ENCODE measurements at regions not wholly inside any gene's neighbourhood (a gene's known extent, or its start where the extent isn't known, plus 50 kb on each side); places are given as distances from the start of the nearest gene placed in this dataset.

DNA sequence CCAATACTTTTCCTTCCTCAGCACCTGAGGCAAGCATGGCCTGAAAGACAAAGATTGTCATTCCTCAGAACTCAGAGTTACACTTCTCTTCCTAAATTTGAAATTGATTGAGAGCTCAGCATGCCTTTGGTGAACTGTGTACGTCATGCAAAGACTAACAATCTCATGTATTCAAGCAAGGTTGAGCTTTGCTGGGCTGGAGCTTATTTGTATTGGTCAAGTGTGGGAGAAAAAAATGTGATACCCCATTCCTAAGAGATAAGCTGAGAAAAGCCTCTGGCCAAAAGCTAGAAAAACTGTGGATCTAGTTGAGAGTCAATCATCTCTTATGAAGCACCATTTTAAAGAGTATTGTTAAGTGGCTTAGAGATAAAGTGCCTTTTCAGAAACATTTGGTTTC, 392.2 kb downstream of the RASEF start:
- no peak overlapping the region for H3K27ac ChIP-seq (ENCODE audit: low read depth, low read length)
- H3K27me3 ChIP-seq (ENCODE audit: control insufficient read depth in 1 of 2, insufficient read depth in 2 of 2, low read length in 2 of 2) = peaks cover 0 to 3% of the 10 kb centered on the region in 2 donors

DNA sequence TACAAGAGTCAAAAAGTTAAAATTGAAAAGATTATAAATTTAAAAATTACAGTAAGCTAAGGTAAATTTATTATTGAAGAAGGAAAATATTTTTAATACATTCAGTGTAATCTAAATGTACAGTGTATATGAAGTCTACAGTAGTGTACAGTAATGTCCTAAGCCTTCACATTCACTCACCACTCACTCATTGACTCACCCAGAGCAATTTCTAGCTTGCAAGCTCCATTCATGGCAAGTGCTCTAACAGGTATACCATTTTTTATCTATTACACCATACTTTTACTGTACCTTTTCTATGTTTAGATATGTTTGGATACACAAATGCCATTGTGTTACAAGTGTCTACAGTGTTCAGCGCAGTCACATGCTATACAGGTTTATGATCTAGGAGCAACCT, 389.7 kb downstream of the RASEF start:
- Histone ChIP-seq H3K9me3 (ENCODE audit: control insufficient read depth in 1 of 2, low read length in 2 of 2) (no peaks in the 10 kb centered on the region), H3K4me3 (ENCODE audit: low read depth in 1 of 2, low read length in 2 of 2) (no peak overlapping the region), H3K36me3 (ENCODE audit: control insufficient read depth in 1 of 2, insufficient read depth in 2 of 2, low read length in 2 of 2) (no peaks in the 10 kb centered on the region), H3K9ac (ENCODE audit: low read depth in 1 of 2, low read length in 2 of 2) (no peak overlapping the region), H3K4me1 (ENCODE audit: control insufficient read depth in 1 of 2, insufficient read depth in 2 of 2, low read length in 2 of 2) (no peaks in the 10 kb centered on the region), H3K27ac (ENCODE audit: low read depth, low read length) (no peak overlapping the region), H3K27me3 (ENCODE audit: control insufficient read depth in 1 of 2, insufficient read depth in 2 of 2, low read length in 2 of 2) (peaks cover 0 to 1% of the 10 kb centered on the region in 2 donors)

More for the DNA sequence above, 392.2 kb downstream of the RASEF start:
- no peaks in the 10 kb centered on the region for H3K9me3 ChIP-seq (ENCODE audit: control insufficient read depth in 1 of 2, low read length in 2 of 2)
- no peak overlapping the region for H3K9ac ChIP-seq (ENCODE audit: low read depth in 1 of 2, low read length in 2 of 2)
- no peak overlapping the region for H3K4me3 ChIP-seq (ENCODE audit: low read depth in 1 of 2, low read length in 2 of 2)
- H3K36me3 ChIP-seq (ENCODE audit: control insufficient read depth in 1 of 2, insufficient read depth in 2 of 2, low read length in 2 of 2) = no peaks in the 10 kb centered on the region
- H3K4me1 ChIP-seq (ENCODE audit: control insufficient read depth in 1 of 2, insufficient read depth in 2 of 2, low read length in 2 of 2) = no peaks in the 10 kb centered on the region

DNA sequence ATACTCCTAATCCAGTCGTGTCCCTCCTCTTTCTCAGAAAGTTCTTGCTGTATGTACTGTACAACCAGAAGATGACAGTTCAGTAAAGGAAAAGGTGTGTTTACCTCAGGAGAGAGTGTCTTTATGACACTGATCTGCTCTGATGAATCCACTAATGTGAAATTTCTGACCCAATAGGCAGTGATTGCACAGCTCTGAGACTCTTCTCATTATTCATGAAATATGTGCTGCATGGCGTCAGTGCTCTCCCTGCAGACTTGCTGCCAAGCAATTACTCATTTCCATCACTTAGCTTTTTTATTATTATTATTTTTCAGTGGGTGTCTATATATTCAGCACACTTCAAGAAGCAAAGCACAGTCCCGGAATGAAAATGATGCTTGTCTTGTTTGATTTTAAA, 389.0 kb downstream of the RASEF start:
- H3K4me3 ChIP-seq (ENCODE audit: low read depth in 1 of 2, low read length in 2 of 2) = no peak overlapping the region
- H3K27me3 ChIP-seq (ENCODE audit: control insufficient read depth in 1 of 2, insufficient read depth in 2 of 2, low read length in 2 of 2) = no peaks in the 10 kb centered on the region
- no peak overlapping the region for H3K9ac ChIP-seq (ENCODE audit: low read depth in 1 of 2, low read length in 2 of 2)
- H3K4me1 ChIP-seq (ENCODE audit: control insufficient read depth in 1 of 2, insufficient read depth in 2 of 2, low read length in 2 of 2) = no peaks in the 10 kb centered on the region
- H3K27ac ChIP-seq (ENCODE audit: low read depth, low read length) = no peak overlapping the region
- no peaks in the 10 kb centered on the region for H3K36me3 ChIP-seq (ENCODE audit: control insufficient read depth in 1 of 2, insufficient read depth in 2 of 2, low read length in 2 of 2)
- no peaks in the 10 kb centered on the region for H3K9me3 ChIP-seq (ENCODE audit: control insufficient read depth in 1 of 2, low read length in 2 of 2)

DNA sequence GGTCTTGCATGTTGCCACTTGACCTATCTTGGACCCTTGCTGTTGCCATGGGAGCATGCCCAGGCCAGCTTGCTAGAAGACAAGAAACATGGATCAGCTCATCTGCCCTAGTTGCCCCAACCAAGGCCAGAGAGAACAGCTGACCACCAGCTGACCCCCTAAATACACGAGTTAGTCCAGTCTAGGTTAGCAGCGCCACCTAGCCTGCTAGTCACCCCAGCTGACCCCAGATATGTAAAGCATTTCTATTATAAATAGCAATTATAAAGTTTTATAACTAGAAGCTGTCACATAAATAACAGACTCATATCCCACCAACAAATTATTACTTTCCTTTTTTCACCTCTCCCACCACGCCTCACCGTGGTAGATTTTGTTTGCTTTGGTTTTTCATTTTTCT, 387.8 kb downstream of the RASEF start:
- no peak overlapping the region for H3K27ac ChIP-seq (ENCODE audit: low read depth, low read length)
- no peaks in the 10 kb centered on the region for H3K4me1 ChIP-seq (ENCODE audit: control insufficient read depth in 1 of 2, insufficient read depth in 2 of 2, low read length in 2 of 2)
- H3K9ac ChIP-seq (ENCODE audit: low read depth in 1 of 2, low read length in 2 of 2) = no peak overlapping the region
- H3K27me3 ChIP-seq (ENCODE audit: control insufficient read depth in 1 of 2, insufficient read depth in 2 of 2, low read length in 2 of 2) = no peaks in the 10 kb centered on the region
- no peak overlapping the region for H3K4me3 ChIP-seq (ENCODE audit: low read depth in 1 of 2, low read length in 2 of 2)
- no peaks in the 10 kb centered on the region for H3K36me3 ChIP-seq (ENCODE audit: control insufficient read depth in 1 of 2, insufficient read depth in 2 of 2, low read length in 2 of 2)
- no peaks in the 10 kb centered on the region for H3K9me3 ChIP-seq (ENCODE audit: control insufficient read depth in 1 of 2, low read length in 2 of 2)

DNA sequence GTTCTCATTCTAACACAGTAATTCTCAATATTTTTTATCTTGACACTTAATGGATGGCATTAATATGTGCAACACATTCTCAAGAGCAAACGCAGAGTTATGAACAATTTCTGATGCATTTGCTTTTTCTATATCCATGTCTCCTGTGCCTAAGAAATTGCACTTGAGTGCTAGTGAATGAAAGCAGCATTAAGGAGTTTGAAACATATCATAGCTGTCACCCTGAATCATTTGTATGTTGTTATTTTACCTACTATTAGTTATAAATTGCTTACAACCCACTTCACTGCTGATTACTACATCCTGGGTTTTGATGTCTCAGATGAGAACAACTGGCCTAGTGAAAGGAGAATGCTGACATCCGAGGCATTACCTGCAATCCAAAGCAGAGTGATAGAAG, 387.3 kb downstream of the RASEF start:
- Histone ChIP-seq H3K9me3 (ENCODE audit: control insufficient read depth in 1 of 2, low read length in 2 of 2) (no peaks in the 10 kb centered on the region), H3K27ac (ENCODE audit: low read depth, low read length) (no peak overlapping the region), H3K9ac (ENCODE audit: low read depth in 1 of 2, low read length in 2 of 2) (no peak overlapping the region), H3K4me3 (ENCODE audit: low read depth in 1 of 2, low read length in 2 of 2) (no peak overlapping the region), H3K4me1 (ENCODE audit: control insufficient read depth in 1 of 2, insufficient read depth in 2 of 2, low read length in 2 of 2) (no peaks in the 10 kb centered on the region), H3K36me3 (ENCODE audit: control insufficient read depth in 1 of 2, insufficient read depth in 2 of 2, low read length in 2 of 2) (no peaks in the 10 kb centered on the region), H3K27me3 (ENCODE audit: control insufficient read depth in 1 of 2, insufficient read depth in 2 of 2, low read length in 2 of 2) (no peaks in the 10 kb centered on the region)

DNA sequence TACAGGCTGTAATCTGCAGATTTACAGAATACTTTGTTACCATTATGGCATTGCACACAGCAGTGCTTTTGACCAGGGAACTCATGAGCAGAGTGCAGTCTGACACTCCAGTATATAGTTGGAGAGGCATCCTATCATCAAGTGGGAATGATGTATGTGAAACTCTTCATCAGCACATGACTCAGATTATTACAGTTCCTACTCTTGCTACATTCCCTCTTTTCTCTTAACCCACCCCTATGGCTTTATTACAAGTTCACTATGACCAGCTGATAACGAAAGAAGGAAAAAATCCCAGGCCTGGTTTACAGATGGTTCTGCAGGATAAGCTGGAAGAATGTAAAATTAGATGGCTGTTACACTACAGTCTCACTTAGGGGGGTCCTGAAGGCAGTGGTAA, 385.9 kb downstream of the RASEF start:
- H3K9me3 ChIP-seq (ENCODE audit: control insufficient read depth in 1 of 2, low read length in 2 of 2) = no peaks in the 10 kb centered on the region
- no peaks in the 10 kb centered on the region for H3K36me3 ChIP-seq (ENCODE audit: control insufficient read depth in 1 of 2, insufficient read depth in 2 of 2, low read length in 2 of 2)
- no peaks in the 10 kb centered on the region for H3K4me1 ChIP-seq (ENCODE audit: control insufficient read depth in 1 of 2, insufficient read depth in 2 of 2, low read length in 2 of 2)
- no peak overlapping the region for H3K4me3 ChIP-seq (ENCODE audit: low read depth in 1 of 2, low read length in 2 of 2)
- no peak overlapping the region for H3K9ac ChIP-seq (ENCODE audit: low read depth in 1 of 2, low read length in 2 of 2)
- no peaks in the 10 kb centered on the region for H3K27me3 ChIP-seq (ENCODE audit: control insufficient read depth in 1 of 2, insufficient read depth in 2 of 2, low read length in 2 of 2)
- H3K27ac ChIP-seq (ENCODE audit: low read depth, low read length) = no peak overlapping the region

DNA sequence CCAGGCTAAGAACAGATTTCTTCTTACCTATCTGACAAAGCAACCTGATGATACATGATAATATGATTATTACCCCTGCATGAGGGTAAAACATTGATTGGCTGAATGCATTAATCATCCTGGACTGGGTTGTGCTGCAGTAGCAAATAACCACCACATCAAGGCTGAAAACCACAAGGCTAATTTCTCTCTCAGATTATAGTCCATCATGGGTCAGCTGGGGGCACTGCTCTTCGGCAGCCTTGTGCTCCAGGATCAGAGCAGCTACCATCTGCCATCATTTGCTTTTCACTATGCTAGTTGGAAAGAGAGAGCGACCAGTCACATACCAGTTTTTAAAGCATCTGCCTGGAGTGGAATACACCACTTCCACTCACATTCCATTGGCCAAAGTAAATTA, 383.5 kb downstream of the RASEF start:
- no peak overlapping the region for H3K27ac ChIP-seq (ENCODE audit: low read depth, low read length)
- H3K4me1 ChIP-seq (ENCODE audit: control insufficient read depth in 1 of 2, insufficient read depth in 2 of 2, low read length in 2 of 2) = no peaks in the 10 kb centered on the region
- no peaks in the 10 kb centered on the region for H3K27me3 ChIP-seq (ENCODE audit: control insufficient read depth in 1 of 2, insufficient read depth in 2 of 2, low read length in 2 of 2)
- H3K9ac ChIP-seq (ENCODE audit: low read depth in 1 of 2, low read length in 2 of 2) = no peak overlapping the region
- H3K4me3 ChIP-seq (ENCODE audit: low read depth in 1 of 2, low read length in 2 of 2) = no peak overlapping the region
- no peaks in the 10 kb centered on the region for H3K9me3 ChIP-seq (ENCODE audit: control insufficient read depth in 1 of 2, low read length in 2 of 2)
- no peaks in the 10 kb centered on the region for H3K36me3 ChIP-seq (ENCODE audit: control insufficient read depth in 1 of 2, insufficient read depth in 2 of 2, low read length in 2 of 2)

DNA sequence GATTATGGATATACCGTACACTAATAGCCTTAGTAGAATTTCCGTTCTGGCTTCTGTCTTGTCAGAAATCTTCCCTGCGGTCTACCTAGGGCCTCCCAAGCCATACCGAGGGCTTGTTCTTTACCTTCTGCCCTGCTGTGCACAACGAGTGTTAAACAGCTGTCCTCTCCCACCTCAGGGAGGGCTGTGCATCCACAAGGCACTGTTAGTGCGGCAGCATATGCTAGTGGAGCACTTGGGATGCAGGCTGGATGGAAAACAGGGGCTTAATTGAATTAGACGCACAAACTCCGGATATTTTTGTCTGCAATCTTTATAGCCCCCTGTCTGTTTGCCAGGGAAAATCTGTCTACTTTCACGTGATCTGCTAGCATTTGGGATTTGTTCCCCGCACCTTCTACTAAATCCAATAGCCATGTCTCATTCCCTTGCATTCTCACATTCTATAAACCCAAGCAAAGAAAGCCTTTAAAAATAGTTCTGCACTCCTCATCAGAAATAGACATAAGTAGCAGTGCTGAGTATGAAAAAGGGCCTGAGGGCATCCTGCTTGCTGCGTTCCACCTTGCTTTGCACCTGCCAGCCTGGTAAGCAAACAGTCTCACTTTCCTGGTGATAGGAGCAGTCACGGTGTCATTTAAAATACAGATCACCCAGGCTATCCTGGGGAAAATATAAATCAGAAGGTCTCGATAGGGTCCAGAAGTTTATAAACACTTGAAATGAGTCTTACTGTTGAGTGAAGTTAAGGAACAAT, 382.6 kb downstream of the RASEF start:
- H3K4me3 ChIP-seq (ENCODE audit: low read depth in 1 of 2, low read length in 2 of 2) = no peak overlapping the region
- no peak overlapping the region for H3K27ac ChIP-seq (ENCODE audit: low read depth, low read length)
- no peak overlapping the region for H3K9ac ChIP-seq (ENCODE audit: low read depth in 1 of 2, low read length in 2 of 2)
- no peaks in the 10 kb centered on the region for H3K4me1 ChIP-seq (ENCODE audit: control insufficient read depth in 1 of 2, insufficient read depth in 2 of 2, low read length in 2 of 2)
- H3K36me3 ChIP-seq (ENCODE audit: control insufficient read depth in 1 of 2, insufficient read depth in 2 of 2, low read length in 2 of 2) = no peaks in the 10 kb centered on the region
- H3K9me3 ChIP-seq (ENCODE audit: control insufficient read depth in 1 of 2, low read length in 2 of 2) = no peaks in the 10 kb centered on the region
- no peaks in the 10 kb centered on the region for H3K27me3 ChIP-seq (ENCODE audit: control insufficient read depth in 1 of 2, insufficient read depth in 2 of 2, low read length in 2 of 2)

DNA sequence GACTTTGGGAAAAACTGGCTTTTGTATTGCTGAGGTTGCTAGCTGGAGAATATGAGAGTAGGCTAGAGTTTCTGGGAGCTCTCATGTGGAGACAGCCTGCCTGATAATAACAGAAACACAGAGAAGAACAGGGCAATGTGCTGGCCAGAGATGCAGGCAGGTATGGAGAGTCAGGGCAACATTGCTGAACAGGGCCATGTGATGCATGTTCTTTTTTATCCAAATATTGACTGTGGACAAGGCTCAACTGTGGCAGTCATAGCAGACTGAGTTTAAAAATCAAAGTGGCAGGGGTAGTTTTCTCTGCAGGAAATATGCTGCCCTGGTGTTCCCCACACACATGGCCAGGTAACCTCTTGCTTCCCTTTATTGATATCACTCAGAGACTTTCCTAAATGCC, 381.1 kb downstream of the RASEF start:
- Histone ChIP-seq H3K4me3 (ENCODE audit: low read depth in 1 of 2, low read length in 2 of 2) (no peak overlapping the region), H3K9me3 (ENCODE audit: control insufficient read depth in 1 of 2, low read length in 2 of 2) (no peaks in the 10 kb centered on the region), H3K9ac (ENCODE audit: low read depth in 1 of 2, low read length in 2 of 2) (no peak overlapping the region)

DNA sequence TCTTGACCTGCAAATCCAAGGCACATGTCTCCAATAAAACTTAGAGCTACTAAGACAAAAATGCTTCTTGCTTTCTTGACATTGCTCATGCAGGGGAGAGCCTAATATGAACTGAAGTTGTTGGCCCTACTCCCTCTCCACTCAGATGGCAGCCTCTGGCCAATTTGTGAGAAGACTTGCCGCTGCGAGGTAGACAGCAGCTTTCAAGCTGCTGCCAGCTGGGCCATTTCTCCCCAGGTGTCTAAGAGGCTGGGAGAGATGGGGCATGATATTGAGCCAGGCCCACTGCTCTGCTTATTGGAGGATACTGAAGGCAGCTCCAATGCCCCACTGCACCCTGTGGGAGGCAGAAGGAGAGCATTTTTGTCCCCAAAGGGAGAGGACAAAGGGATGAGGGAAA, 380.5 kb downstream of the RASEF start:
- H3K9ac ChIP-seq (ENCODE audit: low read depth in 1 of 2, low read length in 2 of 2) = no peak overlapping the region
- no peak overlapping the region for H3K4me3 ChIP-seq (ENCODE audit: low read depth in 1 of 2, low read length in 2 of 2)
- H3K9me3 ChIP-seq (ENCODE audit: control insufficient read depth in 1 of 2, low read length in 2 of 2) = no peaks in the 10 kb centered on the region
- H3K36me3 ChIP-seq (ENCODE audit: control insufficient read depth in 1 of 2, insufficient read depth in 2 of 2, low read length in 2 of 2) = no peaks in the 10 kb centered on the region
- H3K27ac ChIP-seq (ENCODE audit: low read depth, low read length) = no peak overlapping the region
- H3K27me3 ChIP-seq (ENCODE audit: control insufficient read depth in 1 of 2, insufficient read depth in 2 of 2, low read length in 2 of 2) = no peaks in the 10 kb centered on the region
- no peaks in the 10 kb centered on the region for H3K4me1 ChIP-seq (ENCODE audit: control insufficient read depth in 1 of 2, insufficient read depth in 2 of 2, low read length in 2 of 2)

More for the DNA sequence above, 381.1 kb downstream of the RASEF start:
- Histone ChIP-seq H3K27ac (ENCODE audit: low read depth, low read length) (no peak overlapping the region), H3K4me1 (ENCODE audit: control insufficient read depth in 1 of 2, insufficient read depth in 2 of 2, low read length in 2 of 2) (no peaks in the 10 kb centered on the region), H3K36me3 (ENCODE audit: control insufficient read depth in 1 of 2, insufficient read depth in 2 of 2, low read length in 2 of 2) (no peaks in the 10 kb centered on the region), H3K27me3 (ENCODE audit: control insufficient read depth in 1 of 2, insufficient read depth in 2 of 2, low read length in 2 of 2) (no peaks in the 10 kb centered on the region)

All from duodenal mucosa (tissue), 2 donors.